ENCODE measurements at regions not wholly inside any gene's neighbourhood (a gene's known extent, or its start where the extent isn't known, plus 50 kb on each side); places are given as distances from the start of the nearest gene placed in this dataset.

GRCh38 chr15:55016225-55016624, 180.5 kb downstream of the RSL24D1 start:
- DNase-seq: no peak

- DNase-seq: no peak
These were observed 181.7 kb downstream of the RSL24D1 start for GRCh38 chr15:55015093-55015445.

- DNase-seq: no peak
These were observed 182.2 kb downstream of the RSL24D1 start for GRCh38 chr15:55014391-55015092.

- DNase-seq: no peak
These were observed 188.3 kb downstream of the RSL24D1 start for GRCh38 chr15:55008421-55008820.

- DNase-seq: no peak
These were observed 189.2 kb downstream of the RSL24D1 start for GRCh38 chr15:55007561-55007960.

GRCh38 chr15:55005679-55006078, 191.1 kb downstream of the RSL24D1 start:
- no peak for DNase-seq

GRCh38 chr15:55003965-55004873, 192.5 kb downstream of the RSL24D1 start:
- DNase-seq: no peak

- no peak for DNase-seq
These were observed 198.1 kb downstream of the RSL24D1 start for GRCh38 chr15:54998661-54999060.

- DNase-seq: no peak
These were observed 205.9 kb downstream of the RSL24D1 start for GRCh38 chr15:54990793-54991192.

GRCh38 chr15:54987881-54988280, 208.9 kb downstream of the RSL24D1 start:
- DNase-seq: no peak

- no peak for DNase-seq
These were observed 216.8 kb downstream of the RSL24D1 start for GRCh38 chr15:54979964-54980363.

GRCh38 chr15:54962637-54963036, 234.1 kb downstream of the RSL24D1 start:
- no peak for DNase-seq

GRCh38 chr15:54960266-54960665, 236.5 kb downstream of the RSL24D1 start:
- DNase-seq: no peak

- no peak for DNase-seq
These were observed 255.3 kb downstream of the RSL24D1 start for GRCh38 chr15:54941417-54941816.

GRCh38 chr15:54917312-54917711, 279.4 kb downstream of the RSL24D1 start:
- no peak for DNase-seq

- DNase-seq: no peak
These were observed 281.4 kb downstream of the RSL24D1 start for GRCh38 chr15:54915380-54915779.

- DNase-seq: no peak
These were observed 312.4 kb downstream of the RSL24D1 start for GRCh38 chr15:54884312-54884711.

- no peak for DNase-seq
These were observed 336.8 kb downstream of the RSL24D1 start for GRCh38 chr15:54859982-54860381.

- DNase-seq: no peak
These were observed 342.1 kb downstream of the RSL24D1 start for GRCh38 chr15:54854667-54855066.

- no peak for DNase-seq
These were observed 346.6 kb downstream of the RSL24D1 start for GRCh38 chr15:54850101-54850500.

GRCh38 chr15:54843006-54843405, 353.7 kb downstream of the RSL24D1 start:
- no peak for DNase-seq

- DNase-seq: no peak
These were observed 354.9 kb downstream of the RSL24D1 start for GRCh38 chr15:54841701-54842305.

- no peak for DNase-seq
These were observed 355.9 kb downstream of the RSL24D1 start for GRCh38 chr15:54840621-54841398.
